Loucy (cell line): ENCODE measurements at regions not wholly inside any gene's neighbourhood (a gene's known extent, or its start where the extent isn't known, plus 50 kb on each side); places are given as distances from the start of the nearest gene placed in this dataset.

Experiments
- CTCF ChIP-seq: fragments of 200-600 bp; sonication (generic); conservative IDR thresholded peaks from 2 replicates; pipeline ENCODE4 v1.5.1; 2014; ENCODE audit warnings: mild to moderate bottlenecking, antibody characterized with exemption, low read length
- EZH2phosphoT487 ChIP-seq: fragments of 200-600 bp; IDR thresholded peaks from 2 replicates; pipeline ENCODE4 v1.6.1; 2018; ENCODE audit warnings: antibody characterized with exemption, mild to moderate bottlenecking, moderate library complexity, borderline replicate concordance

- TF ChIP-seq CTCF: no peak
- TF ChIP-seq EZH2phosphoT487: no peak
These were observed 214.5 kb upstream of the DDHD1 start for GRCh38 chr14:53367644-53368026.
